IPS-18c (cell line): ENCODE measurements at regions not wholly inside any gene's neighbourhood (a gene's known extent, or its start where the extent isn't known, plus 50 kb on each side); places are given as distances from the start of the nearest gene placed in this dataset.

ENCODE experiments used
- H3K4me3 ChIP-seq: 2 replicates; pipeline ENCODE4 v1.7.0; 2013; ENCODE audit warnings: low read depth, mild to moderate bottlenecking, low read length, moderate library complexity; ENCODE audit not compliant: insufficient read depth
- H3K9me3 ChIP-seq: one replicate; pipeline ENCODE4 v1.6.1; 2013; ENCODE audit warnings: mild to moderate bottlenecking, low read length, moderate library complexity; ENCODE audit not compliant: control insufficient read depth, insufficient read depth

- H3K4me3 ChIP-seq = no peak overlapping the region
- no peaks in the 10 kb centered on the region for H3K9me3 ChIP-seq
These were observed 592.7 kb downstream of the INHBA start for GRCh38 chr7:41110186-41110585.

GRCh38 chr7:41108821-41109220, 594.1 kb downstream of the INHBA start:
- no peak overlapping the region for H3K4me3 ChIP-seq

GRCh38 chr7:41107938-41108448, 594.9 kb downstream of the INHBA start:
- Histone ChIP-seq H3K4me3 (no peak overlapping the region), H3K9me3 (no peaks in the 10 kb centered on the region)

More at GRCh38 chr7:41108821-41109220, 594.1 kb downstream of the INHBA start:
- H3K9me3 ChIP-seq = no peaks in the 10 kb centered on the region

GRCh38 chr7:41107330-41107937, 595.5 kb downstream of the INHBA start:
- Histone ChIP-seq H3K9me3 (no peaks in the 10 kb centered on the region), H3K4me3 (no peak overlapping the region)

GRCh38 chr7:41104631-41105030, 598.3 kb downstream of the INHBA start:
- H3K4me3 ChIP-seq = no peak overlapping the region
- H3K9me3 ChIP-seq = no peaks in the 10 kb centered on the region

- Histone ChIP-seq H3K9me3 (no peaks in the 10 kb centered on the region), H3K4me3 (no peak overlapping the region)
These were observed 599.6 kb downstream of the INHBA start for GRCh38 chr7:41103331-41103730.

- H3K9me3 ChIP-seq = no peaks in the 10 kb centered on the region
- no peak overlapping the region for H3K4me3 ChIP-seq
These were observed 604.0 kb downstream of the INHBA start for GRCh38 chr7:41098846-41099245.

- Histone ChIP-seq H3K9me3 (no peaks in the 10 kb centered on the region), H3K4me3 (no peak overlapping the region)
These were observed 604.5 kb downstream of the INHBA start for GRCh38 chr7:41098402-41098801.

- H3K9me3 ChIP-seq = no peaks in the 10 kb centered on the region
- no peak overlapping the region for H3K4me3 ChIP-seq
These were observed 605.4 kb downstream of the INHBA start for GRCh38 chr7:41097501-41097900.

GRCh38 chr7:41096917-41097316, 606.0 kb downstream of the INHBA start:
- no peak overlapping the region for H3K4me3 ChIP-seq

GRCh38 chr7:41093141-41093540, 609.7 kb downstream of the INHBA start:
- H3K9me3 ChIP-seq = no peaks in the 10 kb centered on the region
- H3K4me3 ChIP-seq = no peak overlapping the region

More at GRCh38 chr7:41096917-41097316, 606.0 kb downstream of the INHBA start:
- H3K9me3 ChIP-seq = no peaks in the 10 kb centered on the region

GRCh38 chr7:41085244-41085643, 617.6 kb downstream of the INHBA start:
- no peaks in the 10 kb centered on the region for H3K9me3 ChIP-seq

GRCh38 chr7:41084381-41084780, 618.5 kb downstream of the INHBA start:
- no peaks in the 10 kb centered on the region for H3K9me3 ChIP-seq
- no peak overlapping the region for H3K4me3 ChIP-seq

More at GRCh38 chr7:41085244-41085643, 617.6 kb downstream of the INHBA start:
- H3K4me3 ChIP-seq = no peak overlapping the region

GRCh38 chr7:41069635-41070034, 633.3 kb downstream of the INHBA start:
- Histone ChIP-seq H3K9me3 (no peaks in the 10 kb centered on the region), H3K4me3 (no peak overlapping the region)

- no peak overlapping the region for H3K4me3 ChIP-seq
- no peaks in the 10 kb centered on the region for H3K9me3 ChIP-seq
These were observed 635.3 kb downstream of the INHBA start for GRCh38 chr7:41067576-41067975.

GRCh38 chr7:41065663-41066062, 637.2 kb downstream of the INHBA start:
- Histone ChIP-seq H3K9me3 (no peaks in the 10 kb centered on the region), H3K4me3 (no peak overlapping the region)

- no peaks in the 10 kb centered on the region for H3K9me3 ChIP-seq
- no peak overlapping the region for H3K4me3 ChIP-seq
These were observed 639.8 kb downstream of the INHBA start for GRCh38 chr7:41063116-41063515.

- Histone ChIP-seq H3K4me3 (no peak overlapping the region), H3K9me3 (no peaks in the 10 kb centered on the region)
These were observed 642.1 kb downstream of the INHBA start for GRCh38 chr7:41060796-41061195.

- no peaks in the 10 kb centered on the region for H3K9me3 ChIP-seq
- no peak overlapping the region for H3K4me3 ChIP-seq
These were observed 643.1 kb downstream of the INHBA start for GRCh38 chr7:41059796-41060195.
